Colonic mucosa (tissue), 4 donors: ENCODE measurements at regions not wholly inside any gene's neighbourhood (a gene's known extent, or its start where the extent isn't known, plus 50 kb on each side); places are given as distances from the start of the nearest gene placed in this dataset.
A peak's percentile ranks its signal among the peaks of the same experiment; 100 is the strongest.

Experiments
- DNase-seq: peaks from one replicate; pipeline ENCODE4 v3.0.0-alpha.2; 2020
- H3K27ac ChIP-seq: fragments of 200-600 bp; one replicate; pipeline ENCODE4 v1.8.0; 2021
- H3K27me3 ChIP-seq: fragments of 200-600 bp; one replicate; pipeline ENCODE4 v1.8.0; 2021
- H3K36me3 ChIP-seq: fragments of 200-600 bp; one replicate; pipeline ENCODE4 v1.8.0; 2021
- H3K4me1 ChIP-seq: fragments of 200-600 bp; one replicate; pipeline ENCODE4 v1.8.0; 2021; ENCODE audit warnings: mild to moderate bottlenecking
- H3K4me3 ChIP-seq: fragments of 200-600 bp; one replicate; pipeline ENCODE4 v1.8.0; 2021
- H3K9ac ChIP-seq, 2 donors: one replicate each; pipeline ENCODE4 v1.7.0; 2013; ENCODE audit warnings: control low read depth in 2 of 2, low read depth in 2 of 2, low read length in 2 of 2
- H3K9me3 ChIP-seq: fragments of 200-600 bp; one replicate; pipeline ENCODE4 v1.8.0; 2021
- CTCF ChIP-seq: fragments of 200-600 bp; IDR thresholded peaks from one replicate; pipeline ENCODE4 v1.8.0; 2022; ENCODE audit warnings: antibody characterized with exemption, mild to moderate bottlenecking
- intact Hi-C: fragments of 100-400 bp; cut with DNase I; formaldehyde crosslinking; loops from one replicate; pipeline ENCODE4 v1.14.1; 2022
- donor health status: healthy.
- donor health status: DM: no; HTN: no; CAD: no.
- donor health status: DM: no; HTN: no; CAD: no.

- intact Hi-C loops, result no loop called here
- no peak overlapping the region for H3K4me3 ChIP-seq
- no peak for DNase-seq
Observed at GRCh38 chr10:78532480-78533042, 498.9 kb downstream of the RPS24 start.

GRCh38 chr10:78533098-78533497, 499.4 kb downstream of the RPS24 start:
- H3K9ac ChIP-seq, result no peak overlapping the region
- H3K9me3 ChIP-seq, result no peaks in the 10 kb centered on the region
- no peak overlapping the region for H3K27ac ChIP-seq
- intact Hi-C loops, result no loop called here
- DNase-seq, result no peak
- no peaks in the 10 kb centered on the region for H3K27me3 ChIP-seq
- no peak overlapping the region for H3K4me3 ChIP-seq
- no peaks in the 10 kb centered on the region for H3K4me1 ChIP-seq
- TF ChIP-seq CTCF, result no peak
- no peaks in the 10 kb centered on the region for H3K36me3 ChIP-seq

More at GRCh38 chr10:78532480-78533042, 498.9 kb downstream of the RPS24 start:
- Histone ChIP-seq H3K27me3 (no peaks in the 10 kb centered on the region), H3K4me1 (no peaks in the 10 kb centered on the region), H3K9me3 (no peaks in the 10 kb centered on the region), H3K9ac (no peak overlapping the region), H3K27ac (no peak overlapping the region), H3K36me3 (no peaks in the 10 kb centered on the region)
- no peak for TF ChIP-seq CTCF

GRCh38 chr10:78533776-78534175, 500.1 kb downstream of the RPS24 start:
- Histone ChIP-seq H3K36me3 (no peaks in the 10 kb centered on the region), H3K4me3 (no peak overlapping the region), H3K9me3 (no peaks in the 10 kb centered on the region), H3K27ac (no peak overlapping the region), H3K9ac (no peak overlapping the region), H3K27me3 (no peaks in the 10 kb centered on the region), H3K4me1 (no peaks in the 10 kb centered on the region)
- no peak for TF ChIP-seq CTCF
- intact Hi-C loops, result no loop called here
- DNase-seq, result no peak

- Histone ChIP-seq H3K27me3 (no peaks in the 10 kb centered on the region), H3K27ac (peak overlapping the region; percentile 48), H3K36me3 (no peaks in the 10 kb centered on the region), H3K9ac (no peak overlapping the region), H3K4me1 (peaks cover 9% of the 10 kb centered on the region), H3K4me3 (no peak overlapping the region), H3K9me3 (no peaks in the 10 kb centered on the region)
- intact Hi-C loops, result no loop called here
- no peak for TF ChIP-seq CTCF
- peak; percentile 56 for DNase-seq
Observed at GRCh38 chr10:78535716-78536218, 502.1 kb downstream of the RPS24 start.

- Histone ChIP-seq H3K27me3 (no peaks in the 10 kb centered on the region), H3K27ac (no peak overlapping the region), H3K36me3 (no peaks in the 10 kb centered on the region), H3K9me3 (no peaks in the 10 kb centered on the region), H3K4me3 (no peak overlapping the region), H3K9ac (no peak overlapping the region), H3K4me1 (peaks cover 19% of the 10 kb centered on the region)
- intact Hi-C loops, result no loop called here
- TF ChIP-seq CTCF, result no peak
- DNase-seq, result no peak
Observed at GRCh38 chr10:78537018-78537417, 503.4 kb downstream of the RPS24 start.
